ENCODE measurements at regions not wholly inside any gene's neighbourhood (a gene's known extent, or its start where the extent isn't known, plus 50 kb on each side); places are given as distances from the start of the nearest gene placed in this dataset.

GRCh38 chr13:40471911-40472310 is 194.5 kb downstream of the FOXO1 start:
- Histone ChIP-seq H3K36me3 (ENCODE audit: low read length) (no peaks in the 10 kb centered on the region), H3K4me3 (ENCODE audit: insufficient read depth, low read length, poor library complexity, severe bottlenecking) (no peak overlapping the region), H2AFZ (ENCODE audit: low read depth, low read length, severe bottlenecking) (no peak overlapping the region), H3K27ac (ENCODE audit: low read depth, low read length) (no peak overlapping the region), H3K9me2 (replicated peaks; ENCODE audit: insufficient read depth, low read length) (no peaks in the 10 kb centered on the region), H3K79me2 (ENCODE audit: insufficient read depth, low read length) (no peaks in the 10 kb centered on the region), H3K27me3 (ENCODE audit: low read length) (no peaks in the 10 kb centered on the region), H3K9ac (ENCODE audit: low read length) (no peak overlapping the region), H3K9me3 (ENCODE audit: insufficient read depth, low read length) (no peaks in the 10 kb centered on the region), H3K4me2 (ENCODE audit: low read depth, low read length, poor library complexity, severe bottlenecking) (no peak overlapping the region), H3F3A (ENCODE audit: insufficient read depth) (peaks cover under 1% of the 10 kb centered on the region; the same call in 1 of the 2 replicates), H4K20me1 (ENCODE audit: low read depth, low read length) (no peaks in the 10 kb centered on the region)
- TF ChIP-seq CTCF (IDR thresholded peaks at IDR 0.05; ENCODE audit: insufficient read depth, low read length, poor library complexity, severe bottlenecking), result no peak
- no peak for TF ChIP-seq EZH2phosphoT487 (conservative IDR thresholded peaks at IDR 0.05; ENCODE audit: low read length)

- Histone ChIP-seq H3F3A (ENCODE audit: insufficient read depth) (no peaks in the 10 kb centered on the region), H3K4me3 (ENCODE audit: insufficient read depth, low read length, poor library complexity, severe bottlenecking) (no peak overlapping the region), H3K36me3 (ENCODE audit: low read length) (no peaks in the 10 kb centered on the region), H3K27me3 (ENCODE audit: low read length) (no peaks in the 10 kb centered on the region), H2AFZ (ENCODE audit: low read depth, low read length, severe bottlenecking) (no peak overlapping the region), H4K20me1 (ENCODE audit: low read depth, low read length) (no peaks in the 10 kb centered on the region), H3K79me2 (ENCODE audit: insufficient read depth, low read length) (no peaks in the 10 kb centered on the region; the same call in 1 of the 2 replicates), H3K9ac (ENCODE audit: low read length) (no peak overlapping the region), H3K4me2 (ENCODE audit: low read depth, low read length, poor library complexity, severe bottlenecking) (no peak overlapping the region), H3K9me3 (ENCODE audit: insufficient read depth, low read length) (no peaks in the 10 kb centered on the region), H3K27ac (ENCODE audit: low read depth, low read length) (no peak overlapping the region), H3K9me2 (replicated peaks; ENCODE audit: insufficient read depth, low read length) (no peaks in the 10 kb centered on the region)
- no peak for TF ChIP-seq EZH2phosphoT487 (conservative IDR thresholded peaks at IDR 0.05; ENCODE audit: low read length)
- TF ChIP-seq CTCF (IDR thresholded peaks at IDR 0.05; ENCODE audit: insufficient read depth, low read length, poor library complexity, severe bottlenecking), result no peak
Measured at GRCh38 chr13:40472427-40473220, 193.8 kb downstream of the FOXO1 start.

DNA sequence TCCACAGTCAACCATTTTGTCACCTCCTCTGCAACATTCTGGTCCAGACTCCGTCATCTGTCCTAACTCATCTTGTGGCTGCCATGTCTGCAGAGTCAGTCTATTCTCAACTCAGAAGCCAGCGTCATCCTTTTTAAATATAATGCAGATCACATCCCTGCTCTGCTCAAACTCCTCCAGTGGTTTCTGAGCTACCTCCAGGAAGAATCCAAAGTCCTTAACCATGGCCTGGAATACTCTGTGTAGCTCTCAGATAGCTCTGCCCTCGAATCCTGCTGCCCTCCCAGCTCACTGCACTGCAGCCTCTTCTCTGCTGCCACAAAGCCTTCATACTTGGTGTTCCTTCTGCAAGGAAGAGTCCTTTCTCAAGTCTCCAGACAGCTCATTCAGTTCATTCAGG is 190.8 kb downstream of the FOXO1 start:
- TF ChIP-seq CTCF (IDR thresholded peaks at IDR 0.05; ENCODE audit: insufficient read depth, low read length, poor library complexity, severe bottlenecking) (no peak), EZH2phosphoT487 (conservative IDR thresholded peaks at IDR 0.05; ENCODE audit: low read length) (no peak)

More for the DNA sequence above, 190.8 kb downstream of the FOXO1 start:
- no peaks in the 10 kb centered on the region for H4K20me1 ChIP-seq (ENCODE audit: low read depth, low read length)
- H3K79me2 ChIP-seq (ENCODE audit: insufficient read depth, low read length), result peaks cover 7% of the 10 kb centered on the region; the same call in 1 of the 2 replicates
- H3K9me2 ChIP-seq (replicated peaks; ENCODE audit: insufficient read depth, low read length), result no peaks in the 10 kb centered on the region
- H3K27ac ChIP-seq (ENCODE audit: low read depth, low read length), result no peak overlapping the region
- no peaks in the 10 kb centered on the region for H3K36me3 ChIP-seq (ENCODE audit: low read length)
- no peaks in the 10 kb centered on the region for H3K27me3 ChIP-seq (ENCODE audit: low read length)
- H2AFZ ChIP-seq (ENCODE audit: low read depth, low read length, severe bottlenecking), result no peak overlapping the region
- no peak overlapping the region for H3K4me2 ChIP-seq (ENCODE audit: low read depth, low read length, poor library complexity, severe bottlenecking)
- H3K4me3 ChIP-seq (ENCODE audit: insufficient read depth, low read length, poor library complexity, severe bottlenecking), result no peak overlapping the region
- H3F3A ChIP-seq (ENCODE audit: insufficient read depth), result peaks cover 19% of the 10 kb centered on the region
- H3K9ac ChIP-seq (ENCODE audit: low read length), result no peak overlapping the region
- H3K9me3 ChIP-seq (ENCODE audit: insufficient read depth, low read length), result no peaks in the 10 kb centered on the region

Data from SU-DHL-6 (cell line).